ENCODE measurements at regions not wholly inside any gene's neighbourhood (a gene's known extent, or its start where the extent isn't known, plus 50 kb on each side); places are given as distances from the start of the nearest gene placed in this dataset.

DNA sequence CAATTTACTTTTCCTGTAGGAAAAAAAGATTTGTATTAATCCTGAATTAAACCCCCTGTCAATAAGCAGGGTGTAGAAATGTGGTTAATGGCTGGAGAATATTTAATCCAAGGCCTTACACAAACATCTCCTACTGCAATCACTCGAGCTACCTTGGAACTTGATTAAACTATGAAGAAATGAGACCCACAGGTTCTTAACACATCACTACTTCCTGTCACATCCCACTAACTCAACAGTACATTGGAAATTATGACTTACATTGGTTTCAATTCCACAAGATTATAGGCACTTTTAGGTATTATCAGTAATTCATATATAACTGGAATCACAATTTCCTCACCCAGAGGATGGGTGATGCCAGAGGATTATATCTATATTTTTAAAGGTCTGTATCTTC, 480.3 kb downstream of the MRPL39 start:
- DNase-seq (ENCODE audit: low spot score in 2 of 2, unreplicated experiment in 2 of 2): no peak
- Mint-ChIP-seq H3K36me3 (no peaks in the 10 kb centered on the region), H3K4me3 (no peak overlapping the region), H3K27ac (no peak overlapping the region), H3K9me3 (peaks cover 24% of the 10 kb centered on the region), H3K27me3 (ENCODE audit: low read depth) (no peaks in the 10 kb centered on the region), H3K4me1 (no peaks in the 10 kb centered on the region)
- TF ChIP-seq, protein P1, sequence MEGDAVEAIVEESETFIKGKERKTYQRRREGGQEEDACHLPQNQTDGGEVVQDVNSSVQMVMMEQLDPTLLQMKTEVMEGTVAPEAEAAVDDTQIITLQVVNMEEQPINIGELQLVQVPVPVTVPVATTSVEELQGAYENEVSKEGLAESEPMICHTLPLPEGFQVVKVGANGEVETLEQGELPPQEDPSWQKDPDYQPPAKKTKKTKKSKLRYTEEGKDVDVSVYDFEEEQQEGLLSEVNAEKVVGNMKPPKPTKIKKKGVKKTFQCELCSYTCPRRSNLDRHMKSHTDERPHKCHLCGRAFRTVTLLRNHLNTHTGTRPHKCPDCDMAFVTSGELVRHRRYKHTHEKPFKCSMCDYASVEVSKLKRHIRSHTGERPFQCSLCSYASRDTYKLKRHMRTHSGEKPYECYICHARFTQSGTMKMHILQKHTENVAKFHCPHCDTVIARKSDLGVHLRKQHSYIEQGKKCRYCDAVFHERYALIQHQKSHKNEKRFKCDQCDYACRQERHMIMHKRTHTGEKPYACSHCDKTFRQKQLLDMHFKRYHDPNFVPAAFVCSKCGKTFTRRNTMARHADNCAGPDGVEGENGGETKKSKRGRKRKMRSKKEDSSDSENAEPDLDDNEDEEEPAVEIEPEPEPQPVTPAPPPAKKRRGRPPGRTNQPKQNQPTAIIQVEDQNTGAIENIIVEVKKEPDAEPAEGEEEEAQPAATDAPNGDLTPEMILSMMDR (IDR thresholded peaks at IDR 0.05; ENCODE audit: unreplicated experiment): no peak

DNA sequence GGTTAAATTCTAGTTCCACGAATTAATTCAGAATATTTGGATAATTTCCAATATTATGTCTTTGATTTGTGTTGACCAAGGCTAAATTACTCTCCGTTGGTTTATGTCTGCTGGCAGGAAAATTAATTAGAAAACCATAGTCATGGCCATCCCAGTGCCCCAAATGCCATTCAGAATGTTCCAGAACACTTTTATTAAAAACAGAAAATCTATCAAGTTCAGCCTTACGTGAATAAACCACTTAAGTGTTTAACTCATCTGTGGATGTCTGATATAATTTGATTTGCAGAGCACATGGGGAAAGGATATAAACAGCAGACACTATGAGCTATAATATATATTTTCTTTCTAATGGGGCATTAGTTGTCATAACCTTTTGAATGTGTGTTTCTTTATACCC, 480.7 kb downstream of the MRPL39 start:
- Mint-ChIP-seq H3K27ac (no peak overlapping the region), H3K4me3 (no peak overlapping the region), H3K4me1 (no peaks in the 10 kb centered on the region), H3K9me3 (peaks cover 20% of the 10 kb centered on the region), H3K27me3 (ENCODE audit: low read depth) (no peaks in the 10 kb centered on the region), H3K36me3 (no peaks in the 10 kb centered on the region)
- DNase-seq (ENCODE audit: low spot score in 2 of 2, unreplicated experiment in 2 of 2): no peak
- TF ChIP-seq, protein P1 (IDR thresholded peaks at IDR 0.05; ENCODE audit: unreplicated experiment): no peak

DNA sequence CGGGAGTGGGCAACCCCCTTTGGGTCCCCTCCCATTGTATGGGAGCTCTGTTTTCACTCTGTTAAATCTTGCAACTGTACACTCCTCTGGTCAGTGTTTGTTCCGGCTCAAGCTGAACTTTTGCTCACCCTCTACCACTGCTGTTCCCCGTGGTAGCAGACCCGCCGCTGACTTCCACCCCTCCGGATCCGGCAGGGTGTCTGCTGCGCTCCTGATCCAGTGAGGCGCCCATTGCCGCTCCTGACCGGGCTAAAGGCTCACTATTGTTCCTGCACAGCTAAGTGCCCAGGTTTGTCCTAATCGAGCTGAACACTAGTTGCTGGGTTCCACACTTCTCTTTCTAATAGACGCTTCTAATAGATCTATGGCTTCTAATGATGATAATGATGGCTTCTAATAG, 488.6 kb downstream of the MRPL39 start:
- H3K4me1 Mint-ChIP-seq: no peaks in the 10 kb centered on the region

DNA sequence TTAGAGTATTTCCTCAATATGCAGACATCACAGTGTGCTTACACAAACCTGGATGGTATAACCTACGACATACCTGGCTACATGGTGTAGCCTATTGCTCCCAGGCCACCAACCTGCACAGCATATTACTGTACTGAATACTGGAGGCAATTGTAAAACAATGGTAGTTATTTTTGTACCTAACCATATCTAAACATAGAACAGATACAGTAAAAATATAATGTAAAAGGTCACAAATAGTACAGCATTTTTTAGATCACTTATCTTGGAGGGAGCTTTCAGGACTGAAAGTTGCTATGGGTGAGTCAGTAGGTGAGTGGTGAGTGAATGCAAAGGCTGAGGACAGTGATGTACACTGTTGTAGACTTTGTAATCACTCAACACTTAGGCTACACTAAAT, 492.3 kb downstream of the MRPL39 start:
- DNase-seq (ENCODE audit: low spot score in 2 of 2, unreplicated experiment in 2 of 2): no peak

More for the DNA sequence above, 488.6 kb downstream of the MRPL39 start:
- Mint-ChIP-seq H3K4me3 (no peak overlapping the region), H3K27me3 (ENCODE audit: low read depth) (no peaks in the 10 kb centered on the region), H3K36me3 (no peaks in the 10 kb centered on the region), H3K9me3 (peaks cover 36% of the 10 kb centered on the region), H3K27ac (no peak overlapping the region)
- DNase-seq (ENCODE audit: low spot score in 2 of 2, unreplicated experiment in 2 of 2): no peak
- TF ChIP-seq, protein P1 (IDR thresholded peaks at IDR 0.05; ENCODE audit: unreplicated experiment): no peak

DNA sequence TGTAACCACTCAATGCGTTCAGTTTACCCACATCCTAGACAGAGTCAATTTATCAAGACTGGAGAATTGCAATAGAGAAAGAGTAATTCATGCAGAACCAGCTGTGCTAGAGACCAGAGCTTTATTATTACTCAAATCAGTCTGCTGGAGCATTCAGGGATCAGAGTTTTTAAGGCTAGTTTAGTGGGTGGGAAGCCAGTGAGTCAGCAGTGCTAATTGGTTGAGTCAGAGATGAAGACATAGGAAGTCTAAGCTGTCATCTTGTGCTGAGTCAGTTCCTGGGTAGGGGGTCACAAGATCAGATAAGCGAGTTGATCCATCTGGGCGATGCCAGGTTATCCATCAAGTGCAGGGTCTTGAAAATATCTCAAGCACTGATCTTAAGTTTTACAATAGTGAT, 499.6 kb downstream of the MRPL39 start:
- TF ChIP-seq, protein P1 (IDR thresholded peaks at IDR 0.05; ENCODE audit: unreplicated experiment): no peak
- Mint-ChIP-seq H3K27me3 (ENCODE audit: low read depth) (no peaks in the 10 kb centered on the region), H3K9me3 (peaks cover 29% of the 10 kb centered on the region), H3K36me3 (no peaks in the 10 kb centered on the region), H3K27ac (no peak overlapping the region), H3K4me1 (no peaks in the 10 kb centered on the region), H3K4me3 (no peak overlapping the region)
- no peak for DNase-seq (ENCODE audit: low spot score in 2 of 2, unreplicated experiment in 2 of 2)

More for the DNA sequence above, 492.3 kb downstream of the MRPL39 start:
- H3K36me3 Mint-ChIP-seq: no peaks in the 10 kb centered on the region
- TF ChIP-seq, protein P1 (IDR thresholded peaks at IDR 0.05; ENCODE audit: unreplicated experiment): no peak
- H3K27me3 Mint-ChIP-seq (ENCODE audit: low read depth): no peaks in the 10 kb centered on the region
- peaks cover 33% of the 10 kb centered on the region for H3K9me3 Mint-ChIP-seq
- H3K4me1 Mint-ChIP-seq: no peaks in the 10 kb centered on the region
- no peak overlapping the region for H3K4me3 Mint-ChIP-seq
- H3K27ac Mint-ChIP-seq: no peak overlapping the region

Measured in mesothelial cell of epicardium (in vitro differentiated cells).